Suppressor macrophage treated with lipopolysaccharide for 4 hours (primary cell): ENCODE measurements at regions not wholly inside any gene's neighbourhood (a gene's known extent, or its start where the extent isn't known, plus 50 kb on each side); places are given as distances from the start of the nearest gene placed in this dataset.

Source experiments
- DNase-seq: peaks from one replicate; pipeline ENCODE4 v3.0.0-alpha.2; 2020

DNA sequence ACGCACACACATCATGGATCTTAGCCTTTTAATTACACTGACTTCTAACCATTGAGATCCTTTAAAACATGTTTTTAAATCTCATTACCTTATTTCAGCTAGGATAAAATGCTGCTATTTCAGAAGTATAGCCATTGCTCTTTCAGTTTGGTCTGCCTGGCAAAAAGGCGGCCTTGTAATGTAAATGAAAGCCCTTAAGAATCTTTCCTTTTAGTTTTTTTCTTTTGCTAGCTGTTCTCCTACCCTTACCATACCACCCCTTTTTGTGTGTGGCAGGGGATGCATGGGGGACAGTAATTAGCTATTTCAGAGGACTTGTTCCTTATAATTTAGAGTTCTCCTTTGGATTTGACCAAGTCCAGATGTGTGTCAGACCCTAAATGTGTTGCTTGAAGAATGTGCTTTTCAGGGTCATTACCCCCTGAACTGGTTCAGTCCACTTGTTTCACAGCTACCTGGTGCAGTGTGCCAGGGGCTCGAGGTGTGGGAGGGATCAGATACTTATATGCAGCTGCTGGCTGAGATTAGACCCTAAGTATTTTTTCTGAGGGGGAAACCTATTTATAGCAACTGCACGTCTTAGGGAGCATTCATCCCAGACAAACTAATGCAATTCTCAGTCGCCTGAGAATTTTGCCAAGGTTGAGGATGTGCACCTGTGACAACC is 986.8 kb downstream of the NLGN4Y start:
- no peak for DNase-seq

DNA sequence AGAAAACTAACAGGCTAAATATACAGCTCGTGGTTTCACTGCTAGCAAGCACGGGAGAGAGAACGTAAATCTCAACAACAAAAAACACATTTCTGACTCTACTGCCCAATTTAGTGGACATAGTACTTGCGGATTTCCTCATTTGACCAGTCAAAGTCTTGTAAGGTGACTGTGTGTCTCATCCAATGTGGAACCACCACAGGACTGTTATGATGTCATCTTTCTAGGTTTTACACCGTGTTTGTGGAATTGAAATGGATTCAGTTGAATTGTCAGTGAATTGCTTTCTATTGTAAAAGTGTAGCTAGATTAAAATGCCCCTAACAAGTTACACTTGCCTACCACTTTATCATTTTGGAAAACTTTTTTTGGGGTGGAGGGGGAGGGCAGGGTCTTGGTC is 1010.8 kb downstream of the NLGN4Y start:
- DNase-seq, result no peak

DNA sequence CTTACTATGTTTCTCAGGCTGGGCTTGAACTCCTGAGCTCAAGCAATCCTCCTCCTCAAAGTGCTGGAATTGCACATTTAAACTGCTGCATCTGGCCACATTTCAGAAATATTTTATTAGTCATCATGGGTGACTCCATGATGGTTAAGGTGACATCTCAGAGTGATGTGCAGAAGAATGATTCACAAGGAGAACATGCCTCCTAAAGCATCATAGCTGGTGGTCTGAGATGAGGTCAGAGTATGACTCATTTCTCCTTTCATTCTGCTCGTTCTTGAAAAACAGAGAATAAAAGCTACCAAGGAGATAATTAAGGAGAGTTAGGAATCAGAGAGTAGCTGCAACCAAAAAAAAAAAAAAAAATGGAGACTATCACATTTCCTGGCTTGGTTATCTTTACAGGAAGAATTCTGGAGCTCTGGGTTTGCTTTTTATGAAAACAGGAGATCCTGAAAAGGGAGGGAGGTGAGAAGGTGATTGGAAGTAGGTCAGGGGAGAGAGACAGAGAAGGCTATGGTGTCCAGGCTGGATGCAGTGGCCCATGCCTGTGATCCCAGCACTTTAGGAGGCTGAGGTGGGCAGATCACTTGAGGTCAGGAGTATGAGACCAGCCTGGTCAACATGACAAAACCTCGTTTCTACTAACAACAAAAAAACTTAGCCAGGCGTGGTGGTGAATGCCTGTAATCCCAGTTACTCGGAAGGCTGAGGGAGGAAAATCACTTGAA is 1011.6 kb downstream of the NLGN4Y start:
- no peak for DNase-seq

DNA sequence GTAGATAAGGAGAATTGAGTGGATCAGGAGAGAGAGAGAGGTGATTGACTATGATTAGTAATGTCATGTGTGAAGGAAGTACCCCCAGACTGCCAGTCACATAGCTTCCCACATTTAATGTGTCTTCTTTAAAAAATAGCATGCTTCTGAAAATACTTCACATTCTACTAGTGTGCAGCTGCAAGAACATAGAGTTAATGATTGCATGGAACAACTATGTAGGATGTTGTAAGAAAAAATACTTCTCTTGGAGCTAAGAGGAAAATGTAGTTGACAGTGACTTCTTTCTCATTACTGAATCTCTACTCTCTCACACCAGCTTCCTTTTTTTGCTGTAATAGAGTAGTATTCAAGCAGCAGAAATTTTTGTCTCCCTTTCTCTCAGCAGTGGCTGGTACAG is 1016.2 kb downstream of the NLGN4Y start:
- DNase-seq, result no peak

DNA sequence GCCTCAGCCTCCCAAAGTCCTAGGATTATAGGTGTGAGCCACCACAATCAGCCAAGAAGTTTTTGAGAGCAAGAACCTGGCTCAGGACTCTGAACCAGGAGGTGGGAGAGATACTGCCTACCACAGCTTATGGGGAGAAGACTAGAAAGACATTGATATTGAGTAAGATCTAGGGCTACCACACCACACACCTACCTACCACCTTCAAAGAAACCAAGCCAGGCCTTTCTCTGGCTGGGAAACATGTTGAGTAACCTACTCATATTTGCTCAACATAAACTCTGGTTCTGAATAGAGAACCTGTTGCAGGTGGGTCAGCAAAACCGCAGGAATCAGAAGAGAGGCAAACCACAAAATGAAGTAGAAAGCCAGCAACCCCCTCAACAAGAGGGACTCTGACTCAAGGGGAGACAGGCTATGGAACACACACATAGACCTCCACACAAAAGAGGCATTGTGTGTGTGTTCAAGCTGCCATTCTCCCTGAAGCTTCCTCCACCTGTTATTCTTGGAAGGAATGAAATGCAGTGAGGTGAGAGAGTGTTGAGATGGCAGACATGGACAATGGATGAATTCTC is 1021.9 kb downstream of the NLGN4Y start:
- no peak for DNase-seq

DNA sequence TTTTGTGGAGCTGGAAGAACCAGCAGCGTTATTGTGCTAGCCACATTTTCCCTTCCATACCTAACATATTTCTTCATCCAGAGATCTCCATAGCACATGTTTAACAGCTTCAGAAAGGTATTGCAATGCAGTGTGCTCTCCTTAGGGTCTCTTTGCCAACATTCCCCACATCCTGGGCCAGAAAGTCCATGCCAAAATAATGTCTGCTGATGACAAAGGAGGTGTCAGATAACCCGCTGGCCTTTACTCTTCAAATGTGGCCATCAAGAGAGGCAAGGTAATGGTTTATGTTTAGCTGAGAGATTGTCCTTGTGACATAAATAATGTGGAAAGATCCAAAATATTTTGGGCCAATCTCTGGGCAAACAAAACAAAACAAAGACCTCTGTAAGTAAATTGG is 1027.7 kb downstream of the NLGN4Y start:
- no peak for DNase-seq

DNA sequence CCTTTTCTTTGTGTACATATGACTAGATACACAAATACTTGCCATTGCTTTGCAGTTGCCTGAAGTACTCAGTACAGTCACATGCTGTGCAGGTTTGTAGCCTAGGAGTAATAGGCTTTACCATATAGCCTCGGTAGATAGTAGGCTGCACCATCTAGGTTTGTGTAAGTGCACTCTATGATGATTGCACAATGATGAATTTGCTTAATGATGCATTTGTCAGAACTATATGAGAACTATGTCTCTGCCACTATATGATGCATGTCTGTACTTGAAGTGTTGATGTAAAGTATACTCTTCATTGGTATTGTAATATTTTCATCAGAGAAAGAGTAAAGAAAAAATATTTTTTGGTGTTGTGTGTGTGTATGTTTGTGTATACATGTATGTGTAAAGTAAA is 1030.7 kb downstream of the NLGN4Y start:
- DNase-seq, result no peak

DNA sequence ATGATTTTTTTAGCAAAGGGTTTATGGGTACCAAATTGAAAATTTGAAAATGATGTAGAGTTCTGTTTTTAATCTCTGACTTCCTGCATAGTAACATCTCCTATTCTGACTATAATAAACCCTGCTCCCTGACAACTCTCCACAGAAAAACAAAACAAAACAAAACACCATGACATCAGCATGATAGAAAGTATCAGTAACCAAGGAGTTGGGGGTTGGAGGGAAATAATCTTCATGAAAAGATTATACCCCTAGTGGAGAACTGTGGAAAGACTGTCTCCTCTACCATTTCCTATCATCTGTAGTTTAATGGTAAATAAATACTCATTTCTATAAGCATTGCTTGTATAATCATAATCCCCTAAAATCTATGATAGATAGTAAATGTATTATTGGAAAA is 1034.8 kb downstream of the NLGN4Y start:
- no peak for DNase-seq

DNA sequence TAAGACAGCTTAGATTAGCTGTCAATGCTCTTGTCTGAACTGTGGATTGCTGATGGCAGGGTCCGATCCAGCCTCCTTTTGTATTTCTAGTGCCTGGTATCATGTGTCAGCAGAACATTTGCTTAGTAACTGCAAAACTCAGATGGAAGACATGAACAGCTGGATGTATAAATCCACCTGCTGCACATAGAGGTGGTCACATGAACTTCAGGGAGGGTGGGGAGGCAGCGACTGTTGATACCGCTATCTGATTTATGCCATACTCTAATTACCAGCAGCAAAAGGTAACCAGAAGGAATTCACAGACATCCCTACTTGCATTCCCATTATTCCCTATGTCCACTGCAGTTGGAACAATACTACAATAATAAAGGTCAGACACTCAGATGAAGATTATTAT is 1036.5 kb downstream of the NLGN4Y start:
- DNase-seq, result no peak

- DNase-seq, result no peak
Observed at GRCh38 chrY:15561501-15562289, 1037.4 kb downstream of the NLGN4Y start.

- no peak for DNase-seq
Observed at GRCh38 chrY:15577886-15578285, 1053.6 kb downstream of the NLGN4Y start.

GRCh38 chrY:15578761-15579160 is 1054.4 kb downstream of the NLGN4Y start:
- no peak for DNase-seq

DNA sequence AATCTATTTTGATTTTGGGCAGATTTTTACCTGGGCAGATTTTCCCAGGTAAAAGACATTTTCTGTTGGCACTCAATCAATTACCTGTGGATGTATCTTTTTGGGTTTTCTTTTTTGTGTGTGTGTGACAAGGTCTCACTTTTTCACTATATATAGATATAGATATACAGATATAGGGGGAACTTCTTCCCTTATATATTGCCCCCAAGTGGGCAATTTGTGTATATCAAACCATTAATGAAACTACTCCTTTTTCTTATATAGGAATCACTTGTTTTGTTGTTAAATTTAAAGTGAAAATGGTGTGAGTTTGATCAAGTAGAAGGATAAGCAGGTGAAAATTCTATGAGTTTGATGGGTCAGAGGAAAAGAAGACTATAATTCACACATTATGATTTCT is 1054.9 kb downstream of the NLGN4Y start:
- DNase-seq, result no peak

DNA sequence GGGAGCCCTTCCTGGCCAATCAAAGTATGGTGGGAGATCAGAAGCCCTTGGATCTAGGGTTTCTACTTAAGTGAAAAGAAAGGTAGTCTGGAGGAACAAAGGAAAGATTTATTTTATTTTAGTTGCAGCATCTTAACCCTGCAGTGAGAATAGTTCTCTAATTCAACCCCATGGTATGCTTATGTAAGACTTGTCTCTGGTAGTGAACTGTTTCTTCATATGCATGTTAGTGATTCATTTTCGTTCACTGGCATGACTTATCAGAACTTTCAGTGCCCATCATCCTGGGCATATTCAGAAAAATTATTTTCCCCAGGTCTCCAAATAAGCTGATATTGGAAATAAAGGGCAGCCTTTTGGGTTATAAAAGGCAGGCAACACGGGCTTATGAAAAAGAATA is 1058.8 kb downstream of the NLGN4Y start:
- DNase-seq, result no peak

GRCh38 chrY:15592957-15593356 is 1068.6 kb downstream of the NLGN4Y start:
- DNase-seq, result no peak

- no peak for DNase-seq
Observed at GRCh38 chrY:15593476-15594160, 1069.3 kb downstream of the NLGN4Y start.

DNA sequence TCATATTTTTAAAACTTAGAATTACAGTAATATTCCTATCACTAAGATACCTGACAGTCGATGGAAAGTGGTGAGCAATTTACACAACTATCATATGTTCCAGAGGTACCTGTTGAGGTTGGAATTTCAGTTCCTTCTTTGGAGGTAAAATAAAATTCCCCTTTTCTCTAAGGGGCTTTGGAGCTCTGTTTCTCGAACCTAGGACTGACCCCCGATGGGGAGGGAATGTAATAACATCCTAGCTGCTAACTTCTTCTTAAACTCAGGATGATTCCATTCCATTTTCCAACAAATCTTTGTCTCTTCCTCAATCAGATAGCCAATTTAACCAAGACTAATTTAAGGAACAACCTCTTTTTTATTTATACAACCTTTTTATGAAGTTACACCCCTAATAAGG is 1069.8 kb downstream of the NLGN4Y start:
- DNase-seq, result no peak

DNA sequence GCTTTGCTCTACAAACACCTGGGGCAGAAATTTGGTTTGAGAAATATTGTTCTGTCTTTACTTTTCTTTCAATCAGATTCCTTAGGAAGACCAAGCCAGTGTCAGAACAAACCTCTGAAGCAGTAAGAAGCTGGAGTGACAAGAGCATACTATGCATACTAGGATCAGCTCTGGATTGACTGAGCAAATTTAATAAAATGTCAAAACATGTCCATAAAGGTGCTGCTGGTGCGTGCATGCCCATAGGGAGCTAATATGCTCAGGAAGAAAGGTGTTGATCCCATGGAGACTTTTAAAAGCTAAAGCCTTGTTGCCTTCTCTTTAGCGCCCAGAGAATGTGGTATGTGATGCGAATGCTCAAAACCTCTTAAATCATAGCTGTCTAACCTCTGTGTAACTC is 1076.2 kb downstream of the NLGN4Y start:
- DNase-seq, result no peak

- no peak for DNase-seq
Observed at GRCh38 chrY:15624370-15624769, 1100.0 kb downstream of the NLGN4Y start.

DNA sequence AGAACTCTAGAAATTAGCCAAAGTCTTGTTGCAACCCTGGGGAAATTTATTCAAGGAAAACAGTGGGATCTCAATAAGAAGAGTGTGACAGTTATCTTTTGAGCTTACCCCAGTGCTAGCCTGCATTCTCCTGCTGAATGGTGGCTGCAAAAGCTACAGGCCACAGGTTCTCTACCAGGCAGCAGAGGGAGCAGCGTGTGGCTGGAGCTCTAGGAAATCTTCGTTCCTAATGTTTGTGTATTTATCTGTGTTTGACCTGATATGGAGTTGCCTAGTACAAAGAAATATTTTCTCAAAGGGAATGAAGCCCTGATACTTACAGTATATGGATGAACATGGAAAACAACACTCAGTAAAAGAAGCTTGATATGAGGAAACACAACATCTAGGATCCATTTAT is 1100.6 kb downstream of the NLGN4Y start:
- DNase-seq, result no peak

DNA sequence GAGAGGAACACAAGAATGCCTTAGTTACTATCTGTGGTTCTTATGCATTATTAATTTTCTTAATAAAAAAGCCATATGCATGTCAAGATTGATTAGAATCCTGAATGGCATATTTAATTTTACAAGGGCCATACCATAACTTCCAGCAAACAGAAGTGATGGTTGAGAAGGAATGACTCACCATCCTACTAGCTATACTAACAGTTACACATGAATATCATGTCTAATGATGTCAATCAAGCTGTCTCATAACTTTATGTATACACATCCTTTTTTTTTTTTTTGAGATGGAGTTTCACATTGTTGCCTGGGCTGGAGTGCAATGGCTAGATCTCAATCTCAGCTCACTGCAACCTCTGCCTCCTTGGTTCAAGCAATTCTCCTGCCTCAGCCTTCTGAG is 1123.9 kb downstream of the NLGN4Y start:
- DNase-seq, result no peak

- DNase-seq, result no peak
Observed at GRCh38 chrY:15650056-15650455, 1125.7 kb downstream of the NLGN4Y start.

DNA sequence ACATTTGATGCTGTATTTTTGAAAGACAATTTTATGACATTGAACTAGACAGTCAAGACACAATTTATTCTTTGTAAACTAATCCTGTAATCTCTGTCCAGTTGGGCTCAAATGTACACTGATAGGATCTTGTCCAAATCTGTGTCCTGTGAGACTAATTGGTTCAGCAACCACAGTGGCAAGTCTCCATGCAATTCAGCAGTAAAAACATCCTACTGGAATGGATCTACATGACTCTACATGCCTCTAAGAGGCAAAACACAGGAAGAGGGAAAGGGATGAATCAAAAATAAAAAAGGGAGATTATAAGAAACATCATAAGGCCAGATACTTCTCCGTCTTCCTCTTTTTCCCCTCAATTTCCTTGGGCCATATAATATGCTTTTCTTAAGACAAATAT is 1164.2 kb downstream of the NLGN4Y start:
- no peak for DNase-seq
